GM23338 (cell line): ENCODE measurements at regions not wholly inside any gene's neighbourhood (a gene's known extent, or its start where the extent isn't known, plus 50 kb on each side); places are given as distances from the start of the nearest gene placed in this dataset.
A peak's percentile ranks its signal among the peaks of the same experiment; 100 is the strongest.

Experiments
- ATAC-seq: fragments of 200-7000 bp; cut with Tn5 transposase; 3 replicates; pipeline ENCODE4 v1.9.1; 2020
- DNase-seq: peaks from one replicate; pipeline ENCODE4 v3.0.0-alpha.2; 2015; ENCODE audit warnings: low spot score
- H2AFZ ChIP-seq: fragments of 200-600 bp; sonication (generic); 2 replicates; pipeline ENCODE4 v1.8.0; 2016; ENCODE audit warnings: antibody characterized with exemption, mild to moderate bottlenecking, moderate library complexity
- H3F3A ChIP-seq: fragments of 200-600 bp; sonication (generic); replicated peaks from 2 replicates; pipeline ENCODE4 v1.8.0; 2017; ENCODE audit warnings: antibody characterized with exemption, mixed run types, low read depth
- H3K27ac ChIP-seq: fragments of 200-600 bp; sonication (generic); 2 replicates; pipeline ENCODE4 v1.6.1; 2016; ENCODE audit warnings: low read depth
- H3K27me3 ChIP-seq: fragments of 200-600 bp; sonication (generic); 2 replicates; pipeline ENCODE4 v1.8.0; 2016; ENCODE audit warnings: mild to moderate bottlenecking, mixed run types, moderate library complexity; ENCODE audit not compliant: insufficient read depth
- H3K36me3 ChIP-seq: fragments of 200-600 bp; sonication (generic); 2 replicates; pipeline ENCODE4 v1.8.0; 2016; ENCODE audit warnings: mild to moderate bottlenecking; ENCODE audit not compliant: insufficient read depth
- H3K4me1 ChIP-seq: fragments of 200-600 bp; sonication (generic); 2 replicates; pipeline ENCODE4 v1.8.0; 2016; ENCODE audit warnings: mild to moderate bottlenecking, moderate library complexity; ENCODE audit not compliant: insufficient read depth
- H3K4me2 ChIP-seq: fragments of 200-600 bp; sonication (generic); 2 replicates; pipeline ENCODE4 v1.7.1; 2017; ENCODE audit warnings: mixed run types
- H3K4me3 ChIP-seq: fragments of 200-600 bp; sonication (generic); 2 replicates; pipeline ENCODE4 v1.6.1; 2016; ENCODE audit warnings: mixed run types
- H3K79me2 ChIP-seq: fragments of 200-600 bp; sonication (generic); replicated peaks from 2 replicates; pipeline ENCODE4 v1.8.0; 2017; ENCODE audit warnings: mild to moderate bottlenecking; ENCODE audit not compliant: insufficient read depth
- H3K9me2 ChIP-seq: fragments of 200-600 bp; sonication (generic); 2 replicates; pipeline ENCODE4 v1.8.0; 2017; ENCODE audit not compliant: insufficient read depth
- H4K20me1 ChIP-seq: fragments of 200-600 bp; sonication (generic); replicated peaks from 2 replicates; pipeline ENCODE4 v1.8.0; 2017; ENCODE audit warnings: mild to moderate bottlenecking; ENCODE audit not compliant: insufficient read depth
- H3K27ac Mint-ChIP-seq: 2 replicates; pipeline ENCODE4 v1.8.0; 2020; ENCODE audit warnings: inconsistent platforms, mild to moderate bottlenecking, moderate library complexity, mixed read lengths
- H3K27me3 Mint-ChIP-seq: 3 replicates; pipeline ENCODE4 v1.8.0; 2022; ENCODE audit warnings: low read depth, mild to moderate bottlenecking, moderate library complexity, mixed read lengths, inconsistent platforms; ENCODE audit not compliant: insufficient read depth, poor library complexity
- H3K36me3 Mint-ChIP-seq: 3 replicates; pipeline ENCODE4 v1.8.0; 2021; ENCODE audit warnings: low read depth, mild to moderate bottlenecking, inconsistent platforms, moderate library complexity, mixed read lengths
- H3K4me1 Mint-ChIP-seq: 3 replicates; pipeline ENCODE4 v1.8.0; 2020; ENCODE audit warnings: mild to moderate bottlenecking, inconsistent platforms, mixed read lengths
- H3K4me3 Mint-ChIP-seq: 3 replicates; pipeline ENCODE4 v1.8.0; 2021; ENCODE audit warnings: moderate library complexity, mild to moderate bottlenecking, inconsistent platforms, mixed read lengths
- H3K9me3 Mint-ChIP-seq: 3 replicates; pipeline ENCODE4 v1.8.0; 2020; ENCODE audit warnings: moderate library complexity, mild to moderate bottlenecking, inconsistent platforms, mixed read lengths
- CREB1 ChIP-seq: fragments of 250-450 bp; sonication (Bioruptor Pico); IDR thresholded peaks from 2 replicates; pipeline ENCODE4 v1.5.0; 2020; ENCODE audit warnings: low read depth, mild to moderate bottlenecking, moderate library complexity
- CTCF ChIP-seq, 2 experiments: fragments of 200-600 bp in 1 of 2; sonication (generic) in 1 of 2; conservative IDR thresholded peaks; 2 replicates each; pipeline versions ENCODE4 v1.5.1 to v1.6.1; 2016 to 2017; ENCODE audit warnings: antibody characterized with exemption in 2 of 2, low read depth in 2 of 2, mild to moderate bottlenecking in 2 of 2, moderate library complexity in 1 of 2
- ETS1 ChIP-seq: IDR thresholded peaks from 2 replicates; pipeline ENCODE4 v1.6.1; 2016; ENCODE audit warnings: antibody characterized with exemption
- EZH2 ChIP-seq: fragments of 200-600 bp; sonication (generic); IDR thresholded peaks from one replicate; pipeline ENCODE4 v1.8.0; 2017; ENCODE audit warnings: antibody characterized with exemption, mild to moderate bottlenecking, low read depth; ENCODE audit not compliant: unreplicated experiment
- EZH2phosphoT487 ChIP-seq: fragments of 200-600 bp; sonication (generic); IDR thresholded peaks from one replicate; pipeline ENCODE4 v1.8.1; 2018; ENCODE audit warnings: antibody characterized with exemption; ENCODE audit not compliant: unreplicated experiment
- JUNB ChIP-seq: IDR thresholded peaks from one replicate; pipeline ENCODE4 v1.6.1; 2016; ENCODE audit warnings: antibody characterized with exemption; ENCODE audit not compliant: unreplicated experiment
- NANOG ChIP-seq: IDR thresholded peaks from 2 replicates; pipeline ENCODE4 v1.6.1; 2016; ENCODE audit warnings: antibody characterized with exemption, borderline replicate concordance
- POLR2AphosphoS5 ChIP-seq: IDR thresholded peaks from 2 replicates; pipeline ENCODE4 v1.6.1; 2016; ENCODE audit warnings: antibody characterized with exemption, low read depth
- REST ChIP-seq: IDR thresholded peaks from one replicate; pipeline ENCODE4 v1.6.1; 2018; ENCODE audit warnings: antibody characterized with exemption; ENCODE audit not compliant: unreplicated experiment
- STAT1 ChIP-seq: IDR thresholded peaks from one replicate; pipeline ENCODE4 v1.6.1; 2016; ENCODE audit warnings: antibody characterized with exemption; ENCODE audit not compliant: unreplicated experiment
- ZNF331 ChIP-seq: fragments of 250-450 bp; sonication (Bioruptor Pico); IDR thresholded peaks from 2 replicates; pipeline ENCODE4 v1.5.0; 2020; ENCODE audit warnings: low read depth, mild to moderate bottlenecking, moderate library complexity

GRCh38 chr17:79458356-79458755 lies 152.5 kb downstream of the RBFOX3 start (continued):
- TF ChIP-seq JUNB (no peak), ZNF331 (CRISPR knock-in tag) (no peak), REST (no peak), EZH2phosphoT487 (no peak), CREB1 (CRISPR knock-in tag) (no peak), NANOG (no peak)

GRCh38 chr17:79457889-79458288 lies 153.0 kb downstream of the RBFOX3 start:
- H3K36me3 Mint-ChIP-seq: no peaks in the 10 kb centered on the region
- TF ChIP-seq NANOG: no peak
- TF ChIP-seq JUNB: no peak
- TF ChIP-seq EZH2phosphoT487: no peak
- Histone ChIP-seq H2AFZ (no peak overlapping the region), H3K4me2 (no peak overlapping the region), H3K4me3 (no peak overlapping the region), H3F3A (no peaks in the 10 kb centered on the region), H3K36me3 (no peaks in the 10 kb centered on the region), H3K4me1 (no peaks in the 10 kb centered on the region), H3K27me3 (no peaks in the 10 kb centered on the region), H3K9me2 (no peaks in the 10 kb centered on the region), H4K20me1 (no peaks in the 10 kb centered on the region), H3K27ac (no peak overlapping the region), H3K79me2 (no peaks in the 10 kb centered on the region)
- H3K4me1 Mint-ChIP-seq: no peaks in the 10 kb centered on the region
- H3K27me3 Mint-ChIP-seq: peaks cover 2% of the 10 kb centered on the region
- peaks cover 3% of the 10 kb centered on the region; the same call in 1 of the 3 replicates for H3K9me3 Mint-ChIP-seq
- no peak overlapping the region for H3K4me3 Mint-ChIP-seq
- ATAC-seq: no peak
- no peak for DNase-seq
- H3K27ac Mint-ChIP-seq: no peak overlapping the region

GRCh38 chr17:79457376-79457775 lies 153.5 kb downstream of the RBFOX3 start:
- H3K27ac Mint-ChIP-seq: no peak overlapping the region
- TF ChIP-seq STAT1: no peak
- no peak for TF ChIP-seq EZH2phosphoT487
- no peak for TF ChIP-seq POLR2AphosphoS5
- no peak for TF ChIP-seq CTCF (conservative IDR thresholded peaks at IDR 0.05; ENCODE audit: low read depth in 2 of 2)
- no peak for TF ChIP-seq EZH2
- TF ChIP-seq REST: no peak
- no peak for TF ChIP-seq CREB1 (CRISPR knock-in tag)
- TF ChIP-seq ETS1: no peak
- no peaks in the 10 kb centered on the region for H3K36me3 ChIP-seq

More at GRCh38 chr17:79457376-79457775, 153.5 kb downstream of the RBFOX3 start:
- no peak overlapping the region for H2AFZ ChIP-seq
- H3K27ac ChIP-seq: no peak overlapping the region
- H3K27me3 ChIP-seq: no peaks in the 10 kb centered on the region
- Mint-ChIP-seq H3K36me3 (no peaks in the 10 kb centered on the region), H3K9me3 (no peaks in the 10 kb centered on the region), H3K27me3 (peaks cover 2% of the 10 kb centered on the region), H3K4me3 (no peak overlapping the region), H3K4me1 (no peaks in the 10 kb centered on the region)
- H3K4me3 ChIP-seq: no peak overlapping the region
- H3K4me2 ChIP-seq: no peak overlapping the region
- DNase-seq (no peak), ATAC-seq (peak; percentile 29; the same call in 1 of the 3 replicates)
- no peaks in the 10 kb centered on the region for H3K79me2 ChIP-seq
- H4K20me1 ChIP-seq: no peaks in the 10 kb centered on the region
- H3F3A ChIP-seq: no peaks in the 10 kb centered on the region
- H3K9me2 ChIP-seq: no peaks in the 10 kb centered on the region
- H3K4me1 ChIP-seq: no peaks in the 10 kb centered on the region
